ENCODE measurements at regions not wholly inside any gene's neighbourhood (a gene's known extent, or its start where the extent isn't known, plus 50 kb on each side); places are given as distances from the start of the nearest gene placed in this dataset.
"Not testable (repeated sequence)": the region's sequence is repeated elsewhere in the genome, so short reads cannot be mapped to it uniquely, and the experiment has no call there.

DNA sequence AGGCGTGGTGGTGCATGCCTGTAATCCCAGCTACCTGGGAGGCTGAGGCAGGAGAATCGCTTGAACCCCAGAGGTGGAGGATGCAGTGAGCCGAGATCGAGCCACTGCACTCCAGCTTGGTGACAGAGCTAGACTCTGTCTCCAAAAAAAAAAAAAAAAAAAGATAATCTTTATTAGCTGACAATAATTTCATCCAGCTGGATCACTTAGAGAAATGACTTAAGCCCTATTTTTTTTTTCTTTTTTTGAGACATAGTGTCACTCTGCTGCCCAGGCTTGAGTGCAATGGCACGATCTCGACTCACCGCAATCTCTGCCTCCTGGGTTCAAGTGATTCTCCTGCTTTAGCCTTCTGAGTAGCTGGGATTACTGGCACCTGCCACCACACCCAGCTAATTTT, 51.6 kb upstream of the MAP4K4 start:
- ATAC-seq, H3K4me1 ChIP-seq, H3K36me3 ChIP-seq, H3K27me3 ChIP-seq, H3K27ac ChIP-seq, H3K9me3 ChIP-seq, H3K4me3 ChIP-seq: not testable (repeated sequence)
- WGBS, 2 donors (ENCODE audit: low coverage in 1 of 2): 90 to 96% methylated on average over 4 to 7 of the region's 7 CpGs

DNA sequence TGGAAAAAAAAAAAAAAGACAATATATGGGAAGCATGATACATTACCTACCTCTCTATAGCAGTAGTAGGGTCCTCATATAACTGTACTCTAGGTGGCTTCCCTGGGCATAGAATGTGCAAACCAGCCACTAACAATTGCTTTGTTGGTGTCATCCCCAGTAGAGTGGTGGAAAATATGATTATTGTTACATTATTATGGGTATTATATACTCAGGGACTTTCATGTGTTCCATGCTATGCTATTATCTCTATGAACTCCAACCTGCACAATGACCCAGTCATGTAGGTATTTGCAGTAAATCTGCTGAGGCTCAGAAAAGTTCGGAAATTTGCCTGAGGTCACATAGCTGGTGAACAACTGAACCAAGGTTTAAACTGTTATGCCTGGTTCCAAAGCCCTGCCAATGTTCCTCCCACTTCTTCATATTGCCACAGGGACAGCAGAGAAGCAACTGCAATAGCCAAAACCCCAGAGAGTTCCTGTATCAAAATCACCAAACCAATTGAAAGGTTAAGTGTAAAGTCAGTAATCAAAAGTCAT, 52.6 kb upstream of the MAP4K4 start:
- Histone ChIP-seq H3K36me3 (no peaks in the 10 kb centered on the region), H3K27me3 (no peaks in the 10 kb centered on the region), H3K4me1 (no peaks in the 10 kb centered on the region), H3K27ac (no peak overlapping the region), H3K4me3 (no peak overlapping the region), H3K9me3 (no peaks in the 10 kb centered on the region)
- no peak for ATAC-seq
- WGBS, 2 donors (ENCODE audit: low coverage in 1 of 2): 70 to 100% methylated on average over 1 of the region's 1 CpG
- TF ChIP-seq POLR2A (IDR thresholded peaks at IDR 0.05): no peak
- TF ChIP-seq EP300 (IDR thresholded peaks at IDR 0.05): no peak

DNA sequence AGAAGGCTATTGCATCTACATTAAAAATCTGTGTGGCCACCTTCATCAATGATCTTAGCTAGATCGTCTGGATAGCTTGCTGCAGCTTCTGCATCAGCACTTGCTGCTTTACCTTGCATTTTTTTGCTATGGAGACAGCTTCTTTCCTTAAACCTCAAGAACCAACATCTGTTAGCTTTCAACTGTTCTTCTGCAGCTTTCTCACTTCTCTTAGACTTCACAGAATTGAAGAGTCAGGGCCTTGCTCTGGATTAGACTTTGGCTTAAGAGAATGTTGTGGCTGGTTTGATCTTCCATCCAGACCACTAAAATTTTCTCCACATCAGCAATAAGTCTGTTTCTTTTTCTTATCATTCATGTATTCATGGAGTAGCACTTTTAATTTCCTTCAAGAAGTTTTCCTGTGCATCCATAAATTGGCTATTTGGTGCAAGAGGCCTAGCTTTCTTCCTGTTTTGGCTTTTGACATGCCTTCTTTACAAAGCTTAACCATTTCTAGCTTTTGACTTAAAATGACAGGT, 54.4 kb upstream of the MAP4K4 start:
- no peaks in the 10 kb centered on the region for H3K27me3 ChIP-seq
- WGBS, 2 donors (ENCODE audit: low coverage in 1 of 2): 86 to 88% methylated on average over 1 of the region's 1 CpG
- no peaks in the 10 kb centered on the region for H3K4me1 ChIP-seq
- TF ChIP-seq EP300 (IDR thresholded peaks at IDR 0.05) (no peak), CTCF (IDR thresholded peaks at IDR 0.05) (no peak), POLR2A (IDR thresholded peaks at IDR 0.05) (no peak), POLR2AphosphoS5 (IDR thresholded peaks at IDR 0.05) (no peak)
- no peaks in the 10 kb centered on the region for H3K36me3 ChIP-seq
- H3K27ac ChIP-seq: no peak overlapping the region
- no peak for ATAC-seq
- H3K9me3 ChIP-seq: no peaks in the 10 kb centered on the region
- H3K4me3 ChIP-seq: no peak overlapping the region

- ATAC-seq: no peak
- TF ChIP-seq CTCF (IDR thresholded peaks at IDR 0.05) (no peak), EP300 (IDR thresholded peaks at IDR 0.05) (no peak), POLR2A (IDR thresholded peaks at IDR 0.05) (no peak), POLR2AphosphoS5 (IDR thresholded peaks at IDR 0.05) (no peak)
- Histone ChIP-seq H3K27ac (no peak overlapping the region), H3K4me3 (no peak overlapping the region), H3K27me3 (no peaks in the 10 kb centered on the region), H3K36me3 (no peaks in the 10 kb centered on the region), H3K9me3 (no peaks in the 10 kb centered on the region), H3K4me1 (no peaks in the 10 kb centered on the region)
- 90 to 92% methylated on average over 11 to 13 of the region's 17 CpGs for WGBS, 2 donors (ENCODE audit: low coverage in 1 of 2)
Observed at GRCh38 chr2:101638817-101639605, 58.5 kb upstream of the MAP4K4 start.

GRCh38 chr2:101638181-101638711, 59.3 kb upstream of the MAP4K4 start:
- no peak overlapping the region for H3K27ac ChIP-seq

More at GRCh38 chr2:101638181-101638711, 59.3 kb upstream of the MAP4K4 start:
- H3K27me3 ChIP-seq: no peaks in the 10 kb centered on the region
- H3K36me3 ChIP-seq: no peaks in the 10 kb centered on the region
- WGBS, 2 donors (ENCODE audit: low coverage in 1 of 2): 67 to 77% methylated on average over 6 to 9 of the region's 12 CpGs
- no peak overlapping the region for H3K4me3 ChIP-seq
- ATAC-seq: no peak
- no peak for TF ChIP-seq EP300 (IDR thresholded peaks at IDR 0.05)
- TF ChIP-seq CTCF (IDR thresholded peaks at IDR 0.05): no peak
- TF ChIP-seq POLR2A (IDR thresholded peaks at IDR 0.05): no peak
- no peak for TF ChIP-seq POLR2AphosphoS5 (IDR thresholded peaks at IDR 0.05)
- no peaks in the 10 kb centered on the region for H3K9me3 ChIP-seq
- no peaks in the 10 kb centered on the region for H3K4me1 ChIP-seq

Measured in gastroesophageal sphincter (tissue), 4 donors.